ENCODE measurements at regions not wholly inside any gene's neighbourhood (a gene's known extent, or its start where the extent isn't known, plus 50 kb on each side); places are given as distances from the start of the nearest gene placed in this dataset.

- no peak for TF ChIP-seq CTCF (IDR thresholded peaks at IDR 0.05)
- TF ChIP-seq POLR2A (IDR thresholded peaks at IDR 0.05; ENCODE audit: low read length): no peak
- TF ChIP-seq EP300 (IDR thresholded peaks at IDR 0.05): no peak
- no peak for TF ChIP-seq ZSCAN20 (CRISPR knock-in tag; IDR thresholded peaks at IDR 0.05)
- no peak for TF ChIP-seq POLR2AphosphoS2 (conservative IDR thresholded peaks at IDR 0.05; ENCODE audit: low read length)
- no peak for TF ChIP-seq MAX (IDR thresholded peaks at IDR 0.05)
- no peak for TF ChIP-seq NR3C1 (IDR thresholded peaks at IDR 0.05)
Measured at GRCh38 chr3:90134090-90134489, 1026.7 kb downstream of the EPHA3 start.
